ENCODE measurements at regions not wholly inside any gene's neighbourhood (a gene's known extent, or its start where the extent isn't known, plus 50 kb on each side); places are given as distances from the start of the nearest gene placed in this dataset.

- no peaks in the 10 kb centered on the region for H3K9me3 ChIP-seq (ENCODE audit: severe bottlenecking)
- H3K4me1 ChIP-seq (ENCODE audit: insufficient read depth, poor library complexity, severe bottlenecking): peaks cover 14% of the 10 kb centered on the region
- H3K36me3 ChIP-seq (ENCODE audit: low read depth): no peaks in the 10 kb centered on the region
- H3K27ac ChIP-seq (ENCODE audit: poor library complexity, severe bottlenecking): no peak overlapping the region
- H3K4me3 ChIP-seq (ENCODE audit: severe bottlenecking): no peak overlapping the region
- DNase-seq (ENCODE audit: low spot score) (no peak), ATAC-seq (ENCODE audit: low read depth) (0 out of 3 replicates have a peak, but pooled peaks have one; percentile 35)
- no peaks in the 10 kb centered on the region for H3K27me3 ChIP-seq (ENCODE audit: insufficient read depth, poor library complexity, severe bottlenecking)
- TF ChIP-seq CTCF (IDR thresholded peaks at IDR 0.05; ENCODE audit: poor library complexity, severe bottlenecking): no peak
Observed at GRCh38 chr5:17355586-17356346, 138.3 kb downstream of the BASP1 start.

GRCh38 chr5:17356551-17356950 is 139.1 kb downstream of the BASP1 start:
- H3K27ac ChIP-seq (ENCODE audit: poor library complexity, severe bottlenecking): no peak overlapping the region

GRCh38 chr5:17357504-17357903 is 140.1 kb downstream of the BASP1 start:
- Histone ChIP-seq H3K4me3 (ENCODE audit: severe bottlenecking) (no peak overlapping the region), H3K27me3 (ENCODE audit: insufficient read depth, poor library complexity, severe bottlenecking) (no peaks in the 10 kb centered on the region), H3K9me3 (ENCODE audit: severe bottlenecking) (no peaks in the 10 kb centered on the region), H3K36me3 (ENCODE audit: low read depth) (no peaks in the 10 kb centered on the region), H3K27ac (ENCODE audit: poor library complexity, severe bottlenecking) (no peak overlapping the region), H3K4me1 (ENCODE audit: insufficient read depth, poor library complexity, severe bottlenecking) (peaks cover 14% of the 10 kb centered on the region)
- DNase-seq (ENCODE audit: low spot score) (no peak), ATAC-seq (ENCODE audit: low read depth) (no peak)
- no peak for TF ChIP-seq CTCF (IDR thresholded peaks at IDR 0.05; ENCODE audit: poor library complexity, severe bottlenecking)

More at GRCh38 chr5:17356551-17356950, 139.1 kb downstream of the BASP1 start:
- DNase-seq (ENCODE audit: low spot score): no peak
- Histone ChIP-seq H3K4me1 (ENCODE audit: insufficient read depth, poor library complexity, severe bottlenecking) (peaks cover 14% of the 10 kb centered on the region), H3K4me3 (ENCODE audit: severe bottlenecking) (no peak overlapping the region), H3K9me3 (ENCODE audit: severe bottlenecking) (no peaks in the 10 kb centered on the region), H3K27me3 (ENCODE audit: insufficient read depth, poor library complexity, severe bottlenecking) (no peaks in the 10 kb centered on the region), H3K36me3 (ENCODE audit: low read depth) (no peaks in the 10 kb centered on the region)
- TF ChIP-seq CTCF (IDR thresholded peaks at IDR 0.05; ENCODE audit: poor library complexity, severe bottlenecking): no peak
- ATAC-seq (ENCODE audit: low read depth): no peak

GRCh38 chr5:17358031-17358430 is 140.0 kb upstream of the TAF11L2 start:
- no peak for ATAC-seq (ENCODE audit: low read depth)
- Histone ChIP-seq H3K27me3 (ENCODE audit: insufficient read depth, poor library complexity, severe bottlenecking) (no peaks in the 10 kb centered on the region), H3K4me3 (ENCODE audit: severe bottlenecking) (no peak overlapping the region), H3K27ac (ENCODE audit: poor library complexity, severe bottlenecking) (no peak overlapping the region), H3K9me3 (ENCODE audit: severe bottlenecking) (no peaks in the 10 kb centered on the region), H3K36me3 (ENCODE audit: low read depth) (no peaks in the 10 kb centered on the region), H3K4me1 (ENCODE audit: insufficient read depth, poor library complexity, severe bottlenecking) (peaks cover 14% of the 10 kb centered on the region)
- TF ChIP-seq CTCF (IDR thresholded peaks at IDR 0.05; ENCODE audit: poor library complexity, severe bottlenecking): no peak
- no peak for DNase-seq (ENCODE audit: low spot score)

- peaks cover 14% of the 10 kb centered on the region for H3K4me1 ChIP-seq (ENCODE audit: insufficient read depth, poor library complexity, severe bottlenecking)
- H3K4me3 ChIP-seq (ENCODE audit: severe bottlenecking): no peak overlapping the region
- H3K27ac ChIP-seq (ENCODE audit: poor library complexity, severe bottlenecking): no peak overlapping the region
- ATAC-seq (ENCODE audit: low read depth) (peak; percentile 85), DNase-seq (ENCODE audit: low spot score) (no peak)
- no peaks in the 10 kb centered on the region for H3K36me3 ChIP-seq (ENCODE audit: low read depth)
- no peaks in the 10 kb centered on the region for H3K9me3 ChIP-seq (ENCODE audit: severe bottlenecking)
- no peak for TF ChIP-seq CTCF (IDR thresholded peaks at IDR 0.05; ENCODE audit: poor library complexity, severe bottlenecking)
- no peaks in the 10 kb centered on the region for H3K27me3 ChIP-seq (ENCODE audit: insufficient read depth, poor library complexity, severe bottlenecking)
Observed at GRCh38 chr5:17359451-17360011, 138.5 kb upstream of the TAF11L2 start.

Measured in RWPE2 (cell line).